SK-N-SH (cell line): ENCODE measurements at regions not wholly inside any gene's neighbourhood (a gene's known extent, or its start where the extent isn't known, plus 50 kb on each side); places are given as distances from the start of the nearest gene placed in this dataset.

Experiments
- CTCF ChIP-seq: fragments of 200-600 bp; sonication (generic); IDR thresholded peaks from 2 replicates; pipeline ENCODE4 v1.6.1; 2017; ENCODE audit warnings: antibody characterized with exemption, mild to moderate bottlenecking, moderate library complexity
- EP300 ChIP-seq, 2 experiments: IDR thresholded peaks; 2 replicates each; pipeline versions ENCODE4 v1.4.0 to v1.6.1; 2012; ENCODE audit warnings: borderline replicate concordance in 1 of 2, low read depth in 1 of 2, low read length in 1 of 2
- GABPA ChIP-seq: IDR thresholded peaks from 2 replicates; pipeline ENCODE4 v1.4.0; 2012; ENCODE audit warnings: low read depth, mild to moderate bottlenecking
- IRF3 ChIP-seq: fragments of 150-350 bp; IDR thresholded peaks from 2 replicates; pipeline ENCODE4 v1.6.1; 2016; ENCODE audit warnings: mild to moderate bottlenecking, low read depth, low read length
- TEAD4 ChIP-seq: IDR thresholded peaks from 2 replicates; pipeline ENCODE4 v1.4.0; 2012; ENCODE audit warnings: mild to moderate bottlenecking, borderline replicate concordance; ENCODE audit not compliant: insufficient read depth
- TF ChIP-seq, protein P1 (sequence below): IDR thresholded peaks from 2 replicates; pipeline ENCODE4 v1.4.0; 2012; ENCODE audit warnings: low read depth
- TF ChIP-seq, protein P2 (sequence below): IDR thresholded peaks from 2 replicates; pipeline ENCODE4; 2012

- no peak for TF ChIP-seq GABPA
- TF ChIP-seq, protein P1, sequence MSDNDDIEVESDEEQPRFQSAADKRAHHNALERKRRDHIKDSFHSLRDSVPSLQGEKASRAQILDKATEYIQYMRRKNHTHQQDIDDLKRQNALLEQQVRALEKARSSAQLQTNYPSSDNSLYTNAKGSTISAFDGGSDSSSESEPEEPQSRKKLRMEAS, result no peak
- no peak for TF ChIP-seq CTCF
- TF ChIP-seq, protein P2, sequence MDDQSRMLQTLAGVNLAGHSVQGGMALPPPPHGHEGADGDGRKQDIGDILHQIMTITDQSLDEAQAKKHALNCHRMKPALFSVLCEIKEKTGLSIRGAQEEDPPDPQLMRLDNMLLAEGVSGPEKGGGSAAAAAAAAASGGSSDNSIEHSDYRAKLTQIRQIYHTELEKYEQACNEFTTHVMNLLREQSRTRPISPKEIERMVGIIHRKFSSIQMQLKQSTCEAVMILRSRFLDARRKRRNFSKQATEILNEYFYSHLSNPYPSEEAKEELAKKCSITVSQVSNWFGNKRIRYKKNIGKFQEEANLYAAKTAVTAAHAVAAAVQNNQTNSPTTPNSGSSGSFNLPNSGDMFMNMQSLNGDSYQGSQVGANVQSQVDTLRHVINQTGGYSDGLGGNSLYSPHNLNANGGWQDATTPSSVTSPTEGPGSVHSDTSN, result 0 out of 2 replicates have a peak, but pooled peaks have one; percentile 6
- peak in 1 of 2 experiments; percentile 55; a peak in 2 of 4 replicates for TF ChIP-seq EP300 (IDR thresholded peaks at IDR 0.05; ENCODE audit: borderline replicate concordance in 1 of 2, low read depth in 1 of 2, low read length in 1 of 2)
- no peak for TF ChIP-seq IRF3
- TF ChIP-seq TEAD4, result no peak
Observed at GRCh38 chr13:34469196-34469986, 472.7 kb upstream of the NBEA start.
